Coronary artery (tissue), 2 donors: ENCODE measurements at regions not wholly inside any gene's neighbourhood (a gene's known extent, or its start where the extent isn't known, plus 50 kb on each side); places are given as distances from the start of the nearest gene placed in this dataset.
A peak's percentile ranks its signal among the peaks of the same experiment; 100 is the strongest.
"Not testable (repeated sequence)": the region's sequence is repeated elsewhere in the genome, so short reads cannot be mapped to it uniquely, and the experiment has no call there.

Experiments
- DNase-seq: peaks from one replicate; pipeline ENCODE4 v3.0.0-alpha.2; 2017; ENCODE audit warnings: low spot score
- H3K27ac ChIP-seq, 2 donors: fragments of 200-600 bp; sonication (generic); one replicate each; pipeline ENCODE4 v1.5.1; 2016 to 2019
- H3K4me3 ChIP-seq: fragments of 200-600 bp; sonication (generic); 2 replicates; pipeline ENCODE4 v1.5.1; 2016; ENCODE audit warnings: mild to moderate bottlenecking, moderate library complexity
- CTCF ChIP-seq: fragments of 200-600 bp; sonication (generic); IDR thresholded peaks from one replicate; pipeline ENCODE4 v1.5.1; 2019; ENCODE audit warnings: antibody characterized with exemption

GRCh38 chr9:115328228-115328627 lies 210.3 kb upstream of the TNC start:
- H3K4me3 ChIP-seq = no peak overlapping the region
- DNase-seq = no peak
- TF ChIP-seq CTCF = no peak
- H3K27ac ChIP-seq = peak overlapping the region; percentile 41 to 54

DNA sequence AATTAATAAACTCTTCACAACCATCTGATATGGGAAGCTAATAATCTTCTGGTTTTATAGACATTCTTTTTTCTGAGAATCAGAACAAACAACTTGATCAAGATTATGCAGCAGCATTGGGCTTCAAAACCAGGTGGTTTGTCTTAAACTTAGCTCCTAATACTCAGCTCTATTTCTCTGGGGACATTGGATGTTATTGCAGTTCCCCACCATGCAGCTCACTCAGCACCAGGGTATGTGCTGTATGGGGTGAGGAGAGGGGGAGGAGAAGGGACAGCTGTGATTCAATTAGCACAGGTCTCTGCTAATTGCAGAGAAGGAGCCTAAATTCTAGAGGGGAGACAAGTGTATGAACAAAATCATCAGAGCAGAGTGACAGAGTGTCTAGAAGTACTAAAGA lies 210.7 kb upstream of the TNC start:
- Histone ChIP-seq H3K4me3 (no peak overlapping the region), H3K27ac (peak overlapping the region; percentile 41 to 54)
- no peak for TF ChIP-seq CTCF
- DNase-seq = no peak

GRCh38 chr9:115333277-115334070 lies 215.5 kb upstream of the TNC start:
- no peak for DNase-seq
- Histone ChIP-seq H3K4me3 (no peak overlapping the region), H3K27ac (no peak overlapping the region)
- no peak for TF ChIP-seq CTCF

- no peak for TF ChIP-seq CTCF
- H3K27ac ChIP-seq = no peak overlapping the region
- DNase-seq = no peak
- H3K4me3 ChIP-seq = no peak overlapping the region
Measured at GRCh38 chr9:115335439-115335838, 217.5 kb upstream of the TNC start.

DNA sequence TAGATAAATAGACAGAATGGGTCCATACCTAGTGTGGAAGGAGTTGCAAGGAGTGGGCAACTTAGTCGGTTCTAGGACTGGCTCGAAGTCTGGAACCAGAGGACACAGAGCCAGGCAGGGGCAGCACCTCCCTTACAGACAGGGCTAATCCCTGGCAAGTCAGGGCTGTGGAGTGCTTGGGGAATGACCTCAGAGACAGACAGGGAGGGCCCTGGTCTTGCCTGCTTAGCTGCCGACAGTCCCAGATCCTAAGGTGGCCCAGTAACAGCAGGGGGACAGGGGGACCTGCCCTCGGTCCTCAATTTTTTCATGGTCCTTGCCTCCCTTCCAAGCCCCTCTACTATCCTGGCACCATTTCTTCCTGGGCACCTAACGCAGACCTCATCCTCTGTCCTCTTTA lies 222.4 kb upstream of the TNC start:
- H3K27ac ChIP-seq = no peak overlapping the region
- no peak for DNase-seq
- H3K4me3 ChIP-seq = no peak overlapping the region
- TF ChIP-seq CTCF = no peak

- H3K27ac ChIP-seq = peak overlapping the region in 1 of 2 donors; percentile 50
Measured at GRCh38 chr9:115341426-115341825, 223.5 kb upstream of the TNC start.

DNA sequence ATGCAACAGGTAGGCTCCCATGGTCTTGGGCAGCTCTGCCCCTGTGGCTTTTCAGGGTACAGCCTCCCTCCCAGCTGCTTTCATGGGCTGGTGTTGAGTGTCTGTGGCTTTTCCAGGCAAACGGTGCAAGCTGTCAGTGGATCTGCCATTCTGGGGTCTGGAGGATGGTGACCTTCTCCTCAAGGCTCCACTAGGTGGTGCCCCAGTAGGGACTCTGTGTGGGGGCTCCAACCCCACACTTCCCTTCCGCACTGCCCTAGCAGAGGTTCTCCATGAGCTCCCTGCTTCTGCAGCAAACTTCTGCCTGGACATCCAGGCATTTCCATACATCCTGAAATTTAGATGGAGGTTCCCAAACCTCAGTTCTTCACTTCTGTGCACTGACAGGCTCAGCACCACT lies 229.8 kb upstream of the TNC start:
- DNase-seq, H3K4me3 ChIP-seq, H3K27ac ChIP-seq: not testable (repeated sequence)

More at GRCh38 chr9:115341426-115341825, 223.5 kb upstream of the TNC start:
- H3K4me3 ChIP-seq = no peak overlapping the region
- TF ChIP-seq CTCF = no peak
- DNase-seq = peak; percentile 77

DNA sequence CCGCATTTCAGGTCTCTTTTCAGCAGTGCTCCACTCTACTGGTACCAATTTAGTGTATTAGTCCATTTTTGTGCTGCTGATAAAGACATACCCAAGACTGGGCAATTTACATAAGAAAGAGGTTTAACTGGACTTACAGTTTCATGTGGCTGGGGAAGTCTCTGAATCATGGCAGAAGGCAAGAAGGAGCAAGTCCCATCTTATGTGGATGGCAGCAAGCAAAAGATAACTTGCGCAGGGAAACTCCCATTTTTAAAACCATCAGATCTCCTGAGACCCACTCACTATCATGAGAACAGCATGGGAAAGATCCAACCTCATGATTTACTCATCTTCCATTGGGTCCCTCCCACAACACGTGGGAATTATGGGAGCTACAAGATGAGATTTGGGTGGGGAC lies 231.0 kb upstream of the TNC start:
- DNase-seq, H3K4me3 ChIP-seq: not testable (repeated sequence)

More for the DNA sequence above, 231.0 kb upstream of the TNC start:
- not testable (repeated sequence) for H3K27ac ChIP-seq
